SH-SY5Y (cell line): ENCODE measurements at regions not wholly inside any gene's neighbourhood (a gene's known extent, or its start where the extent isn't known, plus 50 kb on each side); places are given as distances from the start of the nearest gene placed in this dataset.
A peak's percentile ranks its signal among the peaks of the same experiment; 100 is the strongest.

ENCODE experiments used
- GATA2 ChIP-seq: IDR thresholded peaks from 2 replicates; pipeline ENCODE4 v1.6.1; 2011; ENCODE audit warnings: mild to moderate bottlenecking, low read depth, low read length
- GATA3 ChIP-seq: IDR thresholded peaks from 2 replicates; pipeline ENCODE4 v1.6.1; 2011; ENCODE audit warnings: low read depth, mild to moderate bottlenecking, low read length, moderate library complexity

DNA sequence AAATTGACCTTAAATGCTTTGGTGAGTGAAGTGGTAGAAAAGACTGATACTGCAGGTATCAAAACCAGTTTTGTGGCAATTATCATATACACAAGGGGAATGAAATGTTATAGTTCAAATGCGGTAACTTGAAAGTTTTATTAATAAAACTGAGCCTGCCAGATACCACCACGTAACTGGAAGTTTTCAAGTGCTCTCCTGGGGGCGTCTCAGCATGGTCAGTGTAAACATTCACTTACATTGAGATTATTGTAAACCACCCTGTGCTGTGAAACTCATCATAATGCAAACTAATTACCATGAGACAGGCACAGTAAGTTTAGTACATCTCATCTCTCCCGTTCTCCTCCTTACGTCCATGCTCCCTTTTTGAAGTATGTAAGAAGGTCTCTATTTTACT lies 280.7 kb upstream of the FAR2 start:
- TF ChIP-seq GATA3: no peak

DNA sequence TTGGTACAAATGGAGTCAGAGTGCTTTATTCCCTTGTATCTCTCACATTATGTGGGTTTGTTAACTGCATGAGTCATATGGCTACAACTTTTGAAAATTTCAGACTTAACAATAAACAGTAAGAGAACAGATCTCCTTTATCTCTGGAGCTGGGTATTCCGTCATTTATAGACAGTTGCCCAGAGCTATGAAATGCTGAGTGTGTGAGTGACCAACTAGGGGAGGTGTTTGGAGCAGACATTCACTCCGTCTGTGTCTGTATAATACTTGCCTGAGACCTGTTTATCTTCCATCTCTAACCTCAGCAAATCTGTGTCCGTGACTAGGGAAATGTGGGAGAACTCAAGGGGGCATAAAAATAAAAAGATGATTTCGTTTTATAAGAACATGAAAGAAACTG lies 279.9 kb upstream of the FAR2 start:
- TF ChIP-seq GATA2 (peak; percentile 72), GATA3 (peak; percentile 61)

DNA sequence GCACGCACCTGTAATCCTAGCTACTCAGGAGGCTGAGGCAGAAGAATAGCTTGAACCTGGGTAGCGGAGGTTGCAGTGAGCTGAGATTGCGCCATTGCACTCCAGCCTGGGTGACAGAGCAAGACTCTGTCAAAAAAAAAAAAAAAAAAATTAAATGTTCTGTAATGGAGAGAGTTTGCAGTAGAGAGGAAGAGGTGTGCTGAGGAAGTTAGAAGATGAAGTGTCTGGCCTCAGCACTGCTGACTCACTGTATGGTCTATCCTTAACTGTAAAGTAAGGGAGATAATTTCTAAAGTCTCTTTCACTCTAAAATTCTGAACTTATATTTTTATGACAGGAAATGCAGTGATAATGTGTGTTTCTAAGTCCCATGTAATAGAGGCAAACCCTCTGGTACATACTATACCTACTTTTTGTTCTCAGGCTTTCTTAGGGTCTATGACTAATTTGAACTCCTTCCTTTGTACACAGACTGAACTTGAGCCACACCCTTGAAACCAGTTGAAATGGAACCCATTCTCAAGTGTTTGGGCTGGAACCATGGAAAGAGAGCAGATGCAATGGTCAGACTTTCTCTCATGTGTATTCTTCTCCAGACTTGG lies 278.1 kb upstream of the FAR2 start:
- TF ChIP-seq GATA3 (no peak), GATA2 (no peak)

DNA sequence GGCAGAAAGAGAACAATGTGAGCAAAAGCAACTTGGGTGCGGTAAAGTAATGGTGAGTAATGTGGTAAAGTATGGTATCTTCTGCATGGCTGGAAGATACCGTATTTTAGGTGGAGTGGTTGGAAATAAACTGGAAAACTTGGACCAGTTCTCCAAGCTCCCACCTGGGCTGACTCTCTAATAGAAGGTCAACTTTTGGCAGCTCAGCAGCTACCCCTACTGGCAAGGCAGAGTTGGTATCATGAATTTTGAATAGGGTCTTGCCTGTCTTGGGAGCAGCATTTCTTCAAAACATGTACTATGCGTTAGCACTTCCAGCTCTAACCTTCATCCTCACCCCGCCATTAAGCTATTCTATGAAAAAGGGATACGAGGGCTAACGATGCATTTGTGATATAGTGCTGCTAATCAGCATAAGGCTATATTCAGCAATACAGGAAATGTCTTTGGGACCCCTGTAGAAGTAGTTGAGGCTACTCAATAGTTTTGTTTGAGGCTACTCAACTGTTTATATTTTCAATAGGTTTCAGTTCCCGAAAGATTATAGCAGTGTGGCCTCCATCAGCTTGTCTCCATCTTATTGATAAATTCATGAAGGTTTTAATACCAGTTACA lies 276.3 kb upstream of the FAR2 start:
- TF ChIP-seq GATA3 (no peak), GATA2 (no peak)

DNA sequence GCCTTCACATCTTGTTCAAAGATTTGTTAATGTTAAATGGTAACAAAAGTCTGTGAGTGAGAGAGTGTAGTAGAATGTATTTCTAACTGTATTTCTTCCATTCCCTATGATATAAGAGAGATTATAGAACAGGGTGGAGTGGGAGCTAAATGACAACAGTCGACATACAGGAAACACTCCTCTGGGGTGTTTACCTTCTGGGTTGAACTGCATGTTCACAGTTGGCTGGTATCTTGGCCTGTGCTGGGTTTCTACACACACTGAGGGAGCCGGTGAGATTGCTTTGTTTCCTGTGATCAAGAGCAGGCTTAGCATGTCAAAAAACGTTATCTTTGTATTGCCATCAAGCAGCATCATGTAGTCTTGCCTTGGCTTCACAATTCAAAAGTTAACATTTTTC lies 274.3 kb upstream of the FAR2 start:
- TF ChIP-seq GATA3 (no peak), GATA2 (no peak)

DNA sequence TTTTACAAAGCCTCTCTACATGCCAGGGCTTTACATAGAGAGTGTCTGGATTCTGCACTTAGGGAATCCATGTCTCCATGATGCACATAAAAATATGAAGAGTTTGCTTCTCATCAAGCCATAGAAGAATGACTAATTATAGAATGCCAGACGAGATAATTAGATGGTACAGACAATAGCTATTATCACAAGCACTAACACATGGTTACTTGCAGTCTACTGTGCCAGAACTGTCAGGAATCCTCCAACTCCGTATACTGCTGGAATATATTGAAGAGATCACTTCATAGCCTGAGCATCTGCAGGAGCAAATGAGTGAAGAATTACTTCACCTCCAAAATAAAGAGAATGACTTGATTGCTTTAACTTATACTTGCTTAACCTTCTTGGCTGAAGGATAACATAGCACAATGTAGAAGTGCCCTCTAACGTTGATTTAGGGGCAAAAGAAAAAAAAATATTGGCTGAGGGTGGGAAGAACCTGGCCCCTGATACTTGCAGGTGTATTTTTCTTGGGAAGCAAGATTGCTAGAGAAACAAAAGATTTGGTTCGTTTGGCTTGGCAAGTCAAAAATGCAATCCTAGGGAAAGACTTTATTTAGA lies 272.8 kb upstream of the FAR2 start:
- no peak for TF ChIP-seq GATA2
- TF ChIP-seq GATA3: no peak

DNA sequence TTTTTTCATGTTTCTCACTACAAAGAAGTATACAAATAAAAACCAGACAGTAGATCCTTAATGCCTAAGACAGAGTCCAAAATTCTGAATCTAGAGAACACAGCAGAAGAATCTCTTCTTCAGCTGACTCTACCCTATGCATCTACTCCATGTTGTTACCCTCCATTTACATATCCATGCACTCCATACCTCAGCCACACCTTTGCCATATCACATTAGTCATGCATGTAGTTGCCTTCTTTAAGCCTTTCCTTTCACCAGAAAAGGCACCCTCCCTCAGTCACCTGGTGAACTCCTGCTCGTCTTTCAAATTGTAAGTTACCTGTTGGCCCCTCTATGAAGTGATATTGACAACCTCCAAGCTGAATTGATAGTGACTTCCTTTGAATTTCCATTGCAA lies 271.2 kb upstream of the FAR2 start:
- TF ChIP-seq GATA2: no peak
- TF ChIP-seq GATA3: no peak

DNA sequence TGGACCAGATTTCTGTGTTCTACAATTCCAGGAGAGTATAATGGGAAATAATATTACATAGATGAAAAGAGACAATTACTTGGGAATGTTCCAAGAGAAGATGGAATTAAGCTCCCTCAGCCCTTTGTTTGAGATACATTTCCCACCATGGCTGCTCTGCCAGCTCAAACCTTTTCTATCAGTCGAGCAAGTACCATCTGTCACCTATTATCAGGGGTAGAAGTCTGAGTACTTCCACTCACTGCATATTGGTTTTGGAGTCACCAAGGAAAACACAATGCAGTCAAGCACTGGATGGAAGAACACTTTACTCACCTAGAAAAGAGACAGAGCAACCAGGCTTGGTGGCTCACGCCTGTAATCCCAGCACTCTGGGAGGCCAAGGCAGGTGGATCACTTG lies 270.4 kb upstream of the FAR2 start:
- TF ChIP-seq GATA3: no peak
- no peak for TF ChIP-seq GATA2

DNA sequence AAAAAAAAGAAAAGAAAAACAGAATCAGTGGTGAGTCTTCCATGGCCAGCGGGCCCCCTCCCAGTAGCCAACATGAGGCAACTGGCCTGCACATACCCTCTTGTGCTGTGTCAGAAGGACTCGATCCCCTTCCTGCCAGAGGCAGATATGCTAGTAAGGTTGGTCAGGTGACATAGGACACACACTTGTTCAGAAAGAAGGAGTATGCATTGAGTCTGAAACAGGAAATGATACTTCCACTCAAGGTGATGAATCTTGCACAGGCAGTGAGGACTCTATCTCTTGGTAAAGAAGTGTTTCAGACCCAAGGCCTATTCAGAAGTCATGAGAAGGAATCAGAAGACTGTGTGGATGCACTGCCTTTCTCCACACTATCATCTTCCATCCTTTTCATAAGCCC lies 269.7 kb upstream of the FAR2 start:
- TF ChIP-seq GATA3: no peak
- TF ChIP-seq GATA2: no peak

DNA sequence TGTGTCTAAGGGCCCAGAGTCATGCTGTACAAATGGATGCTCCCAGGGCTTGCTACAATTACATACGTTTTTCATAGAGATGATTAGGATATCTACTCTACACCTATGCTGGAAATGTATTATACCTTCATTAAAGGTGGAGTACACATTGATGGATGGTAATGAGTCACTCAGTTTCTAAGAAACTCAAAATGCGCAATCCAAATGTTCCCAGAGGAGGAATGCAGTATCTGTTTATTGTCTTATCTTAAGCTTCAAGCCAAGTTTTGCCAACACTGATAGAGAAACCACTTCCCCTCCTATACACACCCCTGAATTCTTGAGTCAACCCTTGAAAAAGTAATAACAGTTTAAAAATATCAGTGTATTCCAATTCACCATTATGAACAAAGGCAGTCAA lies 266.6 kb upstream of the FAR2 start:
- TF ChIP-seq GATA3 (no peak), GATA2 (no peak)

DNA sequence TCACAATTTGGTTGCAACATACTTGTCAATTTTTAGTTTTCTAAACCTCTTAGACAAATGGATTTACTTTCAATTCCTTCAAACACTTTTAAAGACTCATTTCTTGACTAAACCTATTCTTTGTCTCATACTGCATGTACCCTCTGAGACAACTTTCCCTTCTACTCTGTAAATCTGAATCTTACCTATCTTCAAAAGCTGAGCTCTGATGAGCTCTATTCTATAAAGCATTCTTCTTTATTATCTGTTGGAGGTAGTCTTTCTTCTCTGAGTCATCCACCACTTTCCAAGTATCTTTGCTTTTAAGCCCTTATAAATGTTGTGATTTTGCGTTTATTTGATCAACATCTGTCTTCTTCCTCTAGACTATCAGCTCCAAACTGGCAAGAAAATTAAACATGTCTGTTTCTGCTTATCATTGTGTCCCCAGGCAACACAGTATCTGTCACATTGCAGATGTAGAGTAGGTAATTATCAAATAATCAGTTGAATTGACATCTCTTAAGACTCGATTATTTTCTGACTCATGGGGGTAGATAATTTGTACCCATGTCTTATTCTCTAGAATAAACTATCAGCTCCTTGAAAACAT lies 265.6 kb upstream of the FAR2 start:
- peak; percentile 77 for TF ChIP-seq GATA3
- peak; percentile 51; the same call in 1 of the 2 replicates for TF ChIP-seq GATA2

DNA sequence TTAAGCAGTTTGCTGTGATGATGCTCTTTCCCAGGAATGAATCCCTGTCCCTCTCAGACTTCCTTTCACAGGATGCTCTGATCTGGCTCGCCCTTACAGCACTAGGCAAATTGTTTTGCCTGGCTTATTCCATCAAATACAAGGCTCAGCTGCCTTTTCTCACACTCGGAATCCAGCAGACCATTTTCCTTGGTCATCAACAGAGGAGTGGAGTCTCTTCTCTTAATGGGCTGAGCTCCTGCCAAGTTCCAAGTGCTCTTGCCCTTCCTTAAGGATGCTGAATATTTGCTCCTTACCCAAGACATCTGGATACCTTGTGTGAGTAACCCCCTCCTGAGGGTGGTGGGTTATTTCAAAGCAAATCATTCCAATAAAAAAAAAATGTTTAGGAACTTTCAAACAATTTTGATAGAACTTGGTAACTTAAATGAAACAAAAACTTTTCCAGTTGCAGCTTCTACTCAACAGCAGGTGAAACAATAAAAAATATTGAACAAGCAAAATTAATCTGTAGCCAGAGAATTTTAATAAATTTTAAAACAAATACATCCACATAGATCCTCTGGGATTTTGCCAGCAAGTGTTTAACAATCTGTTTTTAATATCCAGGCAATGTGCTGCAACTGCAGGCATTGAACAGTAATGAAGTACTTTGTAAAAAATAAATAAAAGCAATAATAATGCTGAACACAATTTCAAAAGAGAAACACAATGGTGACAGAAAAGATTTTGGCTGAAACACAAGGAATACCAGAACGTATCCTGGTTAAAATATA lies 264.0 kb upstream of the FAR2 start:
- TF ChIP-seq GATA3 (no peak), GATA2 (no peak)

DNA sequence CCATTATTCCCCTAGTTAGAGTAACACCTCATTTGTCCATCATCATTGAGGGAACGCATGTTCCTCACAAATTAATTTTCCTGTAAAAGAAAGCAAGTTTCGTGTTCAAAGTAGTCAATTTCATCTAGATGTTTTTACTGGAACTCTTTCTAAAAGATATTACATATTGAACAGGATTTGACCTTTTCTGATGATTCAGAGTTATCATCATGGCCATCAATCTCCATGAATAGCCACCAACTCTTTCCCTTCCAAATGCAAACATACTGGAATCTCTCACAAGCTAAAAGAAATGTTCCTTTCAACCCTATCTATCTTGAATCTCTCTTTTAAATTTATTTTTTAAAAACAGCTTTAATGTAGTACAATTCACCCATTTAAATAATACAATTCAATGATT lies 263.1 kb upstream of the FAR2 start:
- TF ChIP-seq GATA2: no peak

DNA sequence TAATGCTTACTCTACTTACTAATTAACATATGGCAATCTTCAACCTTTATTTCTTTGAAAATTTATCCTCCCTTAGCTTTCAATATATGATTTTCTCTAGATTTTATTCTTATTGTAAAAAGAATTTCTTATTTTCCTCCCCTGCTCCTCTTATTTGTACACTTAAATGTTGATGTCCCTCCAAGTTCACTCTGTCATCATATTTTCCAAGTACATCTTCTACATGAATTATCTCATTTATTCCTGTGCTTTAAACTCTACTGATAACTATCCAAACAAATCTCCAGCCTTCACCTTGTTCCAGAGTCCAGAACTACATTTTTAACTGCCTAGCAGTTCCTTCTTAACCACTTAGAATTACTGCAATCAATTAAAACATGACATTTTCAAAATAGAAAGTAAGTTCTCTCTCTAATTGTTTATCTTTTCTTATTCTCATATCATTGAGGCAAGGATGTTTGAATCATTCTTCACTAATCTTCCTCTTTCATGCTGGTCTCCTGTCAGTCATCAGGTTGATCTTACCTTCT lies 261.6 kb upstream of the FAR2 start:
- no peak for TF ChIP-seq GATA2
- TF ChIP-seq GATA3: no peak

DNA sequence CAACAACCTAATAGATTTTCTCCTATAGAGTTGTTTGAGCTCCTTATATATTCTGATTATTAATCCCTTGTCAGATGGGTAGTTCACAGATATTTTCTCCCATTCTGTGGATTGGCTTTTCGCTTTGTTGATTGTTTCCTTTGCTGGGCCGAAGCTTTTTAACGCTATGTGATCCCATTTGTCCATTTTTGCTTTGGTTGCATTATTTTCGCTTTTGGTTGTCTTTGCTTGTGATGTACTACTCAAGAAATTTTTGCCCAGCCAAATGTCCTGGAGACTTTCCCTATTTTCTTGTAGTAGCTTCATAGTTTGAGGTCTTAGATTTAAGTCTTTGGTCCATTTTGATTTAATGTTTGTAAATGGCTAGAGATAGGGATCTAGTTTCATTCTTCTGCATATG lies 258.4 kb upstream of the FAR2 start:
- no peak for TF ChIP-seq GATA3
- no peak for TF ChIP-seq GATA2
